NCI-H446 treated with DMSO at 0.1 percent for 48 hours (cell line): ENCODE measurements at regions not wholly inside any gene's neighbourhood (a gene's known extent, or its start where the extent isn't known, plus 50 kb on each side); places are given as distances from the start of the nearest gene placed in this dataset.

Source experiments
- DNase-seq: peaks from one replicate; lab custom pipeline; 2025; lab: John Stamatoyannopoulos, UW

GRCh38 chr16:49216593-49216992 lies 65.0 kb downstream of the CBLN1 start:
- DNase-seq: no peak

- DNase-seq: no peak
Measured at GRCh38 chr16:49213594-49213993, 68.0 kb downstream of the CBLN1 start.

- DNase-seq: no peak
Measured at GRCh38 chr16:49204191-49204590, 77.4 kb downstream of the CBLN1 start.

- no peak for DNase-seq
Measured at GRCh38 chr16:49203361-49203760, 78.3 kb downstream of the CBLN1 start.

- DNase-seq: no peak
Measured at GRCh38 chr16:49201118-49201517, 80.5 kb downstream of the CBLN1 start.

- DNase-seq: no peak
Measured at GRCh38 chr16:49200223-49200820, 81.3 kb downstream of the CBLN1 start.

- no peak for DNase-seq
Measured at GRCh38 chr16:49195237-49195548, 86.4 kb downstream of the CBLN1 start.

GRCh38 chr16:49194537-49195236 lies 87.0 kb downstream of the CBLN1 start:
- DNase-seq: no peak

- no peak for DNase-seq
Measured at GRCh38 chr16:49193596-49193995, 88.0 kb downstream of the CBLN1 start.

- DNase-seq: no peak
Measured at GRCh38 chr16:49189286-49189685, 92.4 kb downstream of the CBLN1 start.

- no peak for DNase-seq
Measured at GRCh38 chr16:49183911-49184310, 97.7 kb downstream of the CBLN1 start.

GRCh38 chr16:49181791-49182518 lies 99.7 kb downstream of the CBLN1 start:
- DNase-seq: no peak

GRCh38 chr16:49179714-49180330 lies 101.8 kb downstream of the CBLN1 start:
- DNase-seq: no peak

GRCh38 chr16:49168126-49168525 lies 113.5 kb downstream of the CBLN1 start:
- no peak for DNase-seq

- DNase-seq: no peak
Measured at GRCh38 chr16:49165025-49165424, 116.6 kb downstream of the CBLN1 start.

- no peak for DNase-seq
Measured at GRCh38 chr16:49161191-49161590, 120.4 kb downstream of the CBLN1 start.

- no peak for DNase-seq
Measured at GRCh38 chr16:49158029-49158642, 123.5 kb downstream of the CBLN1 start.

- no peak for DNase-seq
Measured at GRCh38 chr16:49150341-49150740, 131.3 kb downstream of the CBLN1 start.

GRCh38 chr16:49148410-49148809 lies 133.2 kb downstream of the CBLN1 start:
- DNase-seq: no peak

GRCh38 chr16:49140618-49141017 lies 141.0 kb downstream of the CBLN1 start:
- DNase-seq: no peak

GRCh38 chr16:49130397-49130796 lies 151.2 kb downstream of the CBLN1 start:
- no peak for DNase-seq

- DNase-seq: no peak
Measured at GRCh38 chr16:49129935-49130334, 151.7 kb downstream of the CBLN1 start.

GRCh38 chr16:49128740-49129139 lies 152.9 kb downstream of the CBLN1 start:
- DNase-seq: no peak
